ENCODE measurements at regions not wholly inside any gene's neighbourhood (a gene's known extent, or its start where the extent isn't known, plus 50 kb on each side); places are given as distances from the start of the nearest gene placed in this dataset.

GRCh38 chr3:76231258-76231657 lies 445.9 kb upstream of the ZNF717 start:
- no peak for TF ChIP-seq CTCF (IDR thresholded peaks at IDR 0.05; ENCODE audit: borderline replicate concordance, control extremely low read depth, extremely low read depth, insufficient read depth, missing control alignments)
- DNase-seq (ENCODE audit: low spot score): no peak
- in situ Hi-C loops (cut with MboI; ENCODE audit: low sequenced_read_pairs, unreplicated experiment): no loop called here

DNA sequence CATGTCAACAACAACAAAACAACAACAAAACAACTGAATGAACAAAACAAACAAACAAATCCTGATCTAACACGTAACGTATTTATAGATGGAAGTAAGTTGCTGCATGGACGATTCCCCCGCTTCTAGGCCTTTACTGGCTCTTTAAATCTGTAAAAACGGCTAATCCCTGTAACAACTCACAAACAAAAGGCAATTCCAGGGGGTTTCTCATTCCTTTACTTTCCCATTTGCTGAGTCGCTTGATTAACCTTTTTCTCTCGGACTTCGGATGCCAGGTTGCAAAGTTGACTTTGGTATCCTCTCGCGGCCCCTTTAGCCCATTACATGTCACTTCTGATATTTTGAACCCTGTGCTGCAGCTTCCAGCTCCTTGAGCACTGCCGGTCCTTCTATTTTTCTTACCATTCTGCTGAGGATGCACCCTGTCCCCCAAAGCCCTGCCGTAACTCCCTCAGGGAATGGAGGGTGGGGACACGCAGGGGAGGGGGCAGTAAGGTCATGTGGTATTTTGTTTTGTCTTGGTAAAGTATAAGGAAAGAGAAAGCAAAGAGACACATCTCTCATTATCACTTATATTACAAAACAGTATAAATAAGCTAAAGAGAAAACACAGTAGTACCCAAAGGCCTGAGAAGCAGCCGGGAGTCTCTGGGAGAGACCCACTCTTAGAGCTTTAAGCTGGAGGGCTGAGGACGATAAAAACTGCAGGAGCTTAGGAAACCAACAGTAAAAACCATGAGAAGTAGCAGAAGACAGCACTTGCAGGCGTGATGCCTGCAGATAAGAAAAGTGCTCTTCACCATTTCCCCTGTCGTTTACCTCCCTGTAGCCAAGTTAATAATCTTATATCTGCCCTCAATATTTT lies 457.8 kb upstream of the ZNF717 start:
- in situ Hi-C loops (cut with MboI; ENCODE audit: low sequenced_read_pairs, unreplicated experiment): no loop called here
- no peak for DNase-seq (ENCODE audit: low spot score)
- TF ChIP-seq CTCF (IDR thresholded peaks at IDR 0.05; ENCODE audit: borderline replicate concordance, control extremely low read depth, extremely low read depth, insufficient read depth, missing control alignments): no peak

DNA sequence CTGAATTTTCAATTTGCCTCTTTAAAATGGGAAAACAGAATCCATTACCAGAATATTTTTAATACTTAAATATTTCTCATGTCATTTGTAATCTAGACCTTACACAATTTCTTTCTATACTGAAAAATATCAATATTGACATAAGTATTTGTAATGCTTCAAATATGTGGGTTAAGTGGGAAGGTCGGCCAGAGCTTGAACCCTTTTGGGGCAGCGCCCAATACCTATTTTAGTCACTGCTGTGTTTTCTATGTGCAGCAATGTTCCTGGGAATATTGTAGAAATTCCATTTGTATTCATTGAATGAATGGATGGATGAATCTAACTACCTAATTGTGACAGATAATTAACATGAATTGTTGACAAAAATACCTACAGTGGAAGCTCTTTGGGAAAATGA lies 459.7 kb upstream of the ZNF717 start:
- no peak for DNase-seq (ENCODE audit: low spot score)
- TF ChIP-seq CTCF (IDR thresholded peaks at IDR 0.05; ENCODE audit: borderline replicate concordance, control extremely low read depth, extremely low read depth, insufficient read depth, missing control alignments): no peak
- in situ Hi-C loops (cut with MboI; ENCODE audit: low sequenced_read_pairs, unreplicated experiment): no loop called here

DNA sequence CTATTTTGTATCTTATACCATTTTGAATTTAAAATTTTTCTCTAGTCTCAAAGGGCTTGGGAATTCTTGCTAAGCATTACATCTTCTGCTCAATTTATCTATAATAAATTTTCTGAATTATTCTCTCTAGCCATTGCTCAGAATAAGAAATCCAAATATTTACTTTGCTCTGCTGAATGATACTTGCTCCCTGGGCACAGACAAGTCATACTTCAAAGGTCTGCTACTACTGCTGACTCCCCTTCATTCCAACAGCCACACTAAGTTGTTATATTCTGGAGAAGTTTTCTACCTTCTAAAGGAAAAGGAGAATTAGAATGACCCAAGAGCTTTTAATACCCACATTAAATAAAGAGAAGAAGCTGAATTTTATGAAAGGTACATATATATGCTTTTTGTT lies 460.3 kb upstream of the ZNF717 start:
- TF ChIP-seq CTCF (IDR thresholded peaks at IDR 0.05; ENCODE audit: borderline replicate concordance, control extremely low read depth, extremely low read depth, insufficient read depth, missing control alignments): no peak
- no peak for DNase-seq (ENCODE audit: low spot score)
- in situ Hi-C loops (cut with MboI; ENCODE audit: low sequenced_read_pairs, unreplicated experiment): no loop called here

GRCh38 chr3:76264496-76264895 lies 479.1 kb upstream of the ZNF717 start:
- in situ Hi-C loops (cut with MboI; ENCODE audit: low sequenced_read_pairs, unreplicated experiment): no loop called here
- no peak for TF ChIP-seq CTCF (IDR thresholded peaks at IDR 0.05; ENCODE audit: borderline replicate concordance, control extremely low read depth, extremely low read depth, insufficient read depth, missing control alignments)
- DNase-seq (ENCODE audit: low spot score): no peak

DNA sequence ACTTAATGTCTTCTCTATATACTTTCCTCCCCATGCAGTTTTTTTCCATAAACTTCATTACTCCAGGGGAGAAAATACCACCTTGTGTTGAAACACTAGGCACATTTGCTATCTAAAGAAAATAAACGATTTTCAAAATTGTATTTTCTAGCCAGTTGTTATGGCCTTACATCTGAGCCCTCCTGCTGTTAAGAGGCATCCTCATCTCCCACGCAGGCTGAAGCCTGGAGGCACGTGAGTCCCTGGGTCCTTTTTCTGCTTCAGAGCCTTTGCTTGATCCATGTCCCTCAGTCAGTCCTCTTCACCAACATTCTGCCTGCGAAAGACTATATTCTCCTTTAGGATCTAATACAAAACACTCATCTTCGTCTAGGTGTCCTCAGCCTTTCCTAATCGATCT lies 479.6 kb upstream of the ZNF717 start:
- no peak for DNase-seq (ENCODE audit: low spot score)
- in situ Hi-C loops (cut with MboI; ENCODE audit: low sequenced_read_pairs, unreplicated experiment): no loop called here

More for the DNA sequence above, 479.6 kb upstream of the ZNF717 start:
- TF ChIP-seq CTCF (IDR thresholded peaks at IDR 0.05; ENCODE audit: borderline replicate concordance, control extremely low read depth, extremely low read depth, insufficient read depth, missing control alignments): no peak

Measured in GM13976 (cell line).